Neural cell (in vitro differentiated cells): ENCODE measurements at regions not wholly inside any gene's neighbourhood (a gene's known extent, or its start where the extent isn't known, plus 50 kb on each side); places are given as distances from the start of the nearest gene placed in this dataset.
"Not testable (repeated sequence)": the region's sequence is repeated elsewhere in the genome, so short reads cannot be mapped to it uniquely, and the experiment has no call there.

ENCODE experiments used
- H2AFZ ChIP-seq: fragments of 200-600, 300-800 bp; sonication (generic), shearing (Covaris generic); 2 replicates; pipeline ENCODE4 v1.6.0; 2014; ENCODE audit warnings: low read depth, mild to moderate bottlenecking, antibody characterized with exemption, low read length, moderate library complexity
- H3F3A ChIP-seq: fragments of 200-600 bp; shearing (Covaris generic); 2 replicates; pipeline ENCODE4 v1.6.1; 2016; ENCODE audit warnings: mild to moderate bottlenecking, moderate library complexity, mixed read lengths, antibody characterized with exemption, low read length; ENCODE audit not compliant: insufficient read depth, poor library complexity, severe bottlenecking
- H3K27ac ChIP-seq: fragments of 200-600, 300-800 bp; sonication (generic), shearing (Covaris generic); 2 replicates; pipeline ENCODE4 v1.5.1; 2014; ENCODE audit warnings: mild to moderate bottlenecking, low read length, moderate library complexity
- H3K27me3 ChIP-seq: fragments of 300-800, 200-600 bp; sonication (generic), shearing (Covaris generic); 2 replicates; pipeline ENCODE4 v1.6.0; 2014; ENCODE audit warnings: mild to moderate bottlenecking, low read depth, low read length, moderate library complexity; ENCODE audit not compliant: insufficient read depth
- H3K36me3 ChIP-seq: fragments of 300-800, 200-600 bp; sonication (generic), shearing (Covaris generic); 2 replicates; pipeline ENCODE4 v1.5.1; 2014; ENCODE audit warnings: mild to moderate bottlenecking, antibody characterized with exemption, low read length, moderate library complexity; ENCODE audit not compliant: insufficient read depth
- H3K4me2 ChIP-seq: fragments of 300-800, 200-600 bp; sonication (generic), shearing (Covaris generic); 2 replicates; pipeline ENCODE4 v1.6.0; 2014; ENCODE audit warnings: mild to moderate bottlenecking, low read length
- H3K4me3 ChIP-seq: fragments of 300-800, 200-600 bp; sonication (generic), shearing (Covaris generic); 2 replicates; pipeline ENCODE4 v1.5.1; 2014; ENCODE audit warnings: mild to moderate bottlenecking, low read length, moderate library complexity
- H3K79me2 ChIP-seq: fragments of 200-600 bp; shearing (Covaris generic); replicated peaks from 2 replicates; pipeline ENCODE4 v1.6.0; 2014; ENCODE audit warnings: mild to moderate bottlenecking, low read length, moderate library complexity; ENCODE audit not compliant: insufficient read depth
- H3K9ac ChIP-seq: fragments of 300-800, 200-600 bp; sonication (generic), shearing (Covaris generic); 2 replicates; pipeline ENCODE4 v1.6.1; 2016; ENCODE audit warnings: mild to moderate bottlenecking, low read length, mixed read lengths
- H3K9me2 ChIP-seq: fragments of 200-600 bp; shearing (Covaris generic); 2 replicates; pipeline ENCODE4 v1.6.1; 2016; ENCODE audit warnings: mild to moderate bottlenecking, low read length, mixed read lengths; ENCODE audit not compliant: insufficient read depth
- H3K9me3 ChIP-seq: fragments of 200-600, 300-800 bp; sonication (generic), shearing (Covaris generic); 2 replicates; pipeline ENCODE4 v1.6.1; 2016; ENCODE audit warnings: mild to moderate bottlenecking, mixed run types, low read length, moderate library complexity, mixed read lengths
- H4K20me1 ChIP-seq: fragments of 200-600 bp; shearing (Covaris generic); 2 replicates; pipeline ENCODE4 v1.6.1; 2016; ENCODE audit warnings: mild to moderate bottlenecking, mixed run types; ENCODE audit not compliant: insufficient read depth
- EP300 ChIP-seq: fragments of 450-650 bp; conservative IDR thresholded peaks from 2 replicates; pipeline ENCODE4 v1.6.1; 2014; ENCODE audit warnings: antibody characterized with exemption, mild to moderate bottlenecking, moderate library complexity; ENCODE audit not compliant: poor library complexity, severe bottlenecking
- EZH2 ChIP-seq: fragments of 200-600, 300-800 bp; shearing (Covaris generic), sonication (generic); IDR thresholded peaks from 2 replicates; pipeline ENCODE4 v1.6.1; 2014; ENCODE audit warnings: antibody characterized with exemption, low read length, borderline replicate concordance, mild to moderate bottlenecking; ENCODE audit not compliant: insufficient read depth, poor library complexity, severe bottlenecking
- MXI1 ChIP-seq: fragments of 450-650 bp; conservative IDR thresholded peaks from 2 replicates; pipeline ENCODE4 v1.6.1; 2014; ENCODE audit warnings: antibody characterized with exemption, mild to moderate bottlenecking; ENCODE audit not compliant: poor library complexity, severe bottlenecking
- POLR2AphosphoS5 ChIP-seq: IDR thresholded peaks from 2 replicates; pipeline ENCODE4 v1.6.1; 2012
- RAD21 ChIP-seq: fragments of 450-650 bp; conservative IDR thresholded peaks from 2 replicates; pipeline ENCODE4 v1.6.1; 2014; ENCODE audit warnings: antibody characterized with exemption, mild to moderate bottlenecking, moderate library complexity
- SMC3 ChIP-seq: fragments of 450-650 bp; conservative IDR thresholded peaks from 2 replicates; pipeline ENCODE4 v1.6.1; 2014; ENCODE audit warnings: antibody characterized with exemption, mild to moderate bottlenecking, moderate library complexity; ENCODE audit not compliant: poor library complexity
- TAF1 ChIP-seq: IDR thresholded peaks from 2 replicates; pipeline ENCODE4 v1.6.1; 2012; ENCODE audit warnings: low read depth
- TF ChIP-seq, protein P1 (sequence below): fragments of 450-650 bp; IDR thresholded peaks from 2 replicates; pipeline ENCODE4 v1.5.1; 2014; ENCODE audit warnings: antibody characterized with exemption, mild to moderate bottlenecking, moderate library complexity; ENCODE audit not compliant: poor library complexity, severe bottlenecking
- TF ChIP-seq, protein P2 (sequence below): IDR thresholded peaks from 2 replicates; pipeline ENCODE4 v1.6.1; 2012; ENCODE audit warnings: borderline replicate concordance

- Histone ChIP-seq H3F3A (no peaks in the 10 kb centered on the region), H3K27me3 (no peaks in the 10 kb centered on the region), H2AFZ (no peak overlapping the region), H3K9ac (no peak overlapping the region), H3K4me2 (no peak overlapping the region), H3K9me3 (no peaks in the 10 kb centered on the region), H3K27ac (no peak overlapping the region), H3K4me3 (no peak overlapping the region), H3K79me2 (no peaks in the 10 kb centered on the region), H3K36me3 (no peaks in the 10 kb centered on the region), H3K9me2 (no peaks in the 10 kb centered on the region), H4K20me1 (no peaks in the 10 kb centered on the region)
- TF ChIP-seq EP300 (no peak), SMC3 (no peak), EZH2 (no peak), TAF1 (no peak), MXI1 (no peak), RAD21 (no peak)
- TF ChIP-seq, protein P1, sequence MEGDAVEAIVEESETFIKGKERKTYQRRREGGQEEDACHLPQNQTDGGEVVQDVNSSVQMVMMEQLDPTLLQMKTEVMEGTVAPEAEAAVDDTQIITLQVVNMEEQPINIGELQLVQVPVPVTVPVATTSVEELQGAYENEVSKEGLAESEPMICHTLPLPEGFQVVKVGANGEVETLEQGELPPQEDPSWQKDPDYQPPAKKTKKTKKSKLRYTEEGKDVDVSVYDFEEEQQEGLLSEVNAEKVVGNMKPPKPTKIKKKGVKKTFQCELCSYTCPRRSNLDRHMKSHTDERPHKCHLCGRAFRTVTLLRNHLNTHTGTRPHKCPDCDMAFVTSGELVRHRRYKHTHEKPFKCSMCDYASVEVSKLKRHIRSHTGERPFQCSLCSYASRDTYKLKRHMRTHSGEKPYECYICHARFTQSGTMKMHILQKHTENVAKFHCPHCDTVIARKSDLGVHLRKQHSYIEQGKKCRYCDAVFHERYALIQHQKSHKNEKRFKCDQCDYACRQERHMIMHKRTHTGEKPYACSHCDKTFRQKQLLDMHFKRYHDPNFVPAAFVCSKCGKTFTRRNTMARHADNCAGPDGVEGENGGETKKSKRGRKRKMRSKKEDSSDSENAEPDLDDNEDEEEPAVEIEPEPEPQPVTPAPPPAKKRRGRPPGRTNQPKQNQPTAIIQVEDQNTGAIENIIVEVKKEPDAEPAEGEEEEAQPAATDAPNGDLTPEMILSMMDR = no peak
- TF ChIP-seq, protein P2, sequence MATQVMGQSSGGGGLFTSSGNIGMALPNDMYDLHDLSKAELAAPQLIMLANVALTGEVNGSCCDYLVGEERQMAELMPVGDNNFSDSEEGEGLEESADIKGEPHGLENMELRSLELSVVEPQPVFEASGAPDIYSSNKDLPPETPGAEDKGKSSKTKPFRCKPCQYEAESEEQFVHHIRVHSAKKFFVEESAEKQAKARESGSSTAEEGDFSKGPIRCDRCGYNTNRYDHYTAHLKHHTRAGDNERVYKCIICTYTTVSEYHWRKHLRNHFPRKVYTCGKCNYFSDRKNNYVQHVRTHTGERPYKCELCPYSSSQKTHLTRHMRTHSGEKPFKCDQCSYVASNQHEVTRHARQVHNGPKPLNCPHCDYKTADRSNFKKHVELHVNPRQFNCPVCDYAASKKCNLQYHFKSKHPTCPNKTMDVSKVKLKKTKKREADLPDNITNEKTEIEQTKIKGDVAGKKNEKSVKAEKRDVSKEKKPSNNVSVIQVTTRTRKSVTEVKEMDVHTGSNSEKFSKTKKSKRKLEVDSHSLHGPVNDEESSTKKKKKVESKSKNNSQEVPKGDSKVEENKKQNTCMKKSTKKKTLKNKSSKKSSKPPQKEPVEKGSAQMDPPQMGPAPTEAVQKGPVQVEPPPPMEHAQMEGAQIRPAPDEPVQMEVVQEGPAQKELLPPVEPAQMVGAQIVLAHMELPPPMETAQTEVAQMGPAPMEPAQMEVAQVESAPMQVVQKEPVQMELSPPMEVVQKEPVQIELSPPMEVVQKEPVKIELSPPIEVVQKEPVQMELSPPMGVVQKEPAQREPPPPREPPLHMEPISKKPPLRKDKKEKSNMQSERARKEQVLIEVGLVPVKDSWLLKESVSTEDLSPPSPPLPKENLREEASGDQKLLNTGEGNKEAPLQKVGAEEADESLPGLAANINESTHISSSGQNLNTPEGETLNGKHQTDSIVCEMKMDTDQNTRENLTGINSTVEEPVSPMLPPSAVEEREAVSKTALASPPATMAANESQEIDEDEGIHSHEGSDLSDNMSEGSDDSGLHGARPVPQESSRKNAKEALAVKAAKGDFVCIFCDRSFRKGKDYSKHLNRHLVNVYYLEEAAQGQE = no peak
These were observed 438.5 kb upstream of the TNC start for GRCh38 chr9:115556432-115556831.

- Histone ChIP-seq H3F3A (no peaks in the 10 kb centered on the region), H3K27ac (no peak overlapping the region), H3K27me3 (no peaks in the 10 kb centered on the region), H4K20me1 (no peaks in the 10 kb centered on the region), H3K4me2 (no peak overlapping the region), H3K36me3 (no peaks in the 10 kb centered on the region), H3K9ac (no peak overlapping the region), H2AFZ (no peak overlapping the region), H3K9me2 (no peaks in the 10 kb centered on the region), H3K4me3 (no peak overlapping the region), H3K9me3 (no peaks in the 10 kb centered on the region), H3K79me2 (no peaks in the 10 kb centered on the region)
- TF ChIP-seq SMC3 (no peak), TAF1 (no peak), RAD21 (no peak), MXI1 (no peak), POLR2AphosphoS5 (no peak), EZH2 (no peak), EP300 (no peak)
- TF ChIP-seq, protein P1 = no peak
- TF ChIP-seq, protein P2 = no peak
These were observed 457.2 kb upstream of the TNC start for GRCh38 chr9:115575147-115575546.

GRCh38 chr9:115585458-115585857, 467.5 kb upstream of the TNC start:
- not testable (repeated sequence) for H3K79me2 ChIP-seq, H3K4me3 ChIP-seq, H4K20me1 ChIP-seq, H3K9me3 ChIP-seq, H3K27ac ChIP-seq, H3K27me3 ChIP-seq, H3K9ac ChIP-seq, H3K36me3 ChIP-seq, H3F3A ChIP-seq, H2AFZ ChIP-seq, H3K4me2 ChIP-seq, H3K9me2 ChIP-seq
